HG03135 (cell line): ENCODE measurements at regions not wholly inside any gene's neighbourhood (a gene's known extent, or its start where the extent isn't known, plus 50 kb on each side); places are given as distances from the start of the nearest gene placed in this dataset.

Experiments used
- ATAC-seq: cut with Tn5 transposase; IDR thresholded peaks from one replicate; pipeline ENCODE4 v1.9.1; 2021; ENCODE audit warnings: mild to moderate bottlenecking, moderate library complexity; ENCODE audit not compliant: unreplicated experiment

DNA sequence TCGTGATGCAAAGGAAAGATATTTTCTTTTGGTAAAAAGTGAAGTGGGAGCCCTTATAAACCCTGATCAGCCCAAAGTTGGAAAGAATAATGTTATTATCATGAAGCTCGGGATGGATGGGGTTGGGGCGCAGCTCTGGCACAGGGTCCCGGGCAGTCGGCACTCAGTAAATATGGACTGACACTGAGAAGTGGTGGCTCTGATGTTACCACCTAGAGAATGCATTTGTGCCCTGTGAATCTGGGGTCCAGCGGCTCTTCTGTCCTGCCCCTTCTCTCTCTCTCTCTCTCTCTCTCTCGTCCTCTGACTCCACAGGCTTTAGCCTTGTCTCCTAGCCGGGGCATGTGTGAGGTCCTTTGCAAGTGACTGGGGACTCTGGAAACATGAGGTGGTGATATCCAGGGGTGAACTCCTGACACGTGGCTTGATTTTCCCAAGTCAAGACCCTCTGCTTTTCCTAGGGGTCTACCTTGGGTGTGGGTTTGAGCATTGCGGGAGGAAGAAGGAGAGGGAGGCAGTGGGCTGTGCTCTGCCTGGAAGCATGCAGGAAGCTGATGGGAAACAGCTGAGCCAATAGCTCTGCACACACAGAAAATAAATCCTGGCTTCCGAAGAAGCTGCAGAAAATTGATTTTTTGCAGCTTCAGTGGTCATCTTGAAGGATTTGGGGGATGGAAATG lies 162.7 kb downstream of the MACROH2A1 start:
- ATAC-seq, result no peak

DNA sequence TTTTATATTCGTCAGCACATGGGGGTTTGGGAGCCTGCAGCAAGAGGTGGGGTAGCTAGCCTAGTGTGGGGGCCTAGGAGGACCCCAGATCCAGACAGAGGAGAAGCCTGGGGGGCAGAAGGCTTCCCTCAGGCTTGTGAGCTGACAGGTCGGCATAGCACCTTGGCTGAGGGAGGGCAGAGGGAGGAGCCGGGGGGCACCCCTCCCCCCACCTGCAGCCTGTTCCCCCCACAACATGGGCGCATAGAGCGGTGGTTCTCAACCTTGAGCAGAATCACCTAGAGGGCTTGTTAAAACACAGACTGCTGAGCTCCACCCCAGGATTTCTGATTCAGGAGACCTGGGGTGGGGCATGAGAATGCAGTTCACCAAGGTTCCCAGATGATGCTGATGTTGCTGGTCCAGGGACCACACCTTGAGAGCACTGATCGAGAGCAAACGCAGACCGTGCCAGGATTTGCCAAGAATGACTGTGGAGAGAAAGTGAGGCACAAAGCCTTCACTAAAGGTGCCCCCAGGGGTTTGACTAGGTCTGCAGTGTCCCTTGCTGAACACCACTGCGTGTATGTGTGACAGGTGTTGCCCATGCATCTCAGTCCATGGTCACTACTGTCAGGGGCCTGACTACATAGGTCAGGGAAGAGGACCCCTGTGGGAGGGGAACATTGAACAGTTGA lies 163.3 kb downstream of the MACROH2A1 start:
- no peak for ATAC-seq

GRCh38 chr5:135234666-135235401 lies 164.2 kb downstream of the MACROH2A1 start:
- no peak for ATAC-seq

- ATAC-seq, result no peak
These were observed 164.8 kb downstream of the MACROH2A1 start for GRCh38 chr5:135234242-135234641.

- ATAC-seq, result no peak
These were observed 165.6 kb downstream of the MACROH2A1 start for GRCh38 chr5:135233477-135233876.

- no peak for ATAC-seq
These were observed 166.1 kb downstream of the MACROH2A1 start for GRCh38 chr5:135232958-135233357.

GRCh38 chr5:135231289-135231688 lies 167.7 kb downstream of the MACROH2A1 start:
- ATAC-seq, result no peak

GRCh38 chr5:135230251-135230925 lies 168.6 kb downstream of the MACROH2A1 start:
- ATAC-seq, result no peak

DNA sequence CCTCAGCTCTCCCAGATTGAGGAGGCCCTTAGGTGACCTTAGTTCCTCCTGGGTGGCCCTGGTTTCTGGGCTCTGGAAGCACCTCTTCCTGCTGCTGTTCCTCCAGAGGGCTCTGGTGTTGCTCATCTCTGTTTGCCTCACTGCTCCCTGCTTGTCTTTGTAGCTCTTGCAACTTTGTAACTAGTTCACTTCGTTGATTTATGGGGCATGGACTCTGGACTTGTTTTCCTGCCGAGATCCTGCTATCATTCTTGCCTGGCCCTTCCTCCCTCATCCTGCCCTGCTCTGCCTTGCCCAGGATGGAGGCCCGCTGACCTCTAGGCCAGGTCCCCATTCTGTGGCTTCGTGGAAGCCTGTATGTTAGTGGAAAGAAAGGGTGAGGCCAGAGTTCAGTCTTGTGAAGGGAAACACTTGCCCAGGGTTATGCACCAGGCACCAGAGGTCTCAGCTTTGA lies 169.3 kb downstream of the MACROH2A1 start:
- no peak for ATAC-seq

DNA sequence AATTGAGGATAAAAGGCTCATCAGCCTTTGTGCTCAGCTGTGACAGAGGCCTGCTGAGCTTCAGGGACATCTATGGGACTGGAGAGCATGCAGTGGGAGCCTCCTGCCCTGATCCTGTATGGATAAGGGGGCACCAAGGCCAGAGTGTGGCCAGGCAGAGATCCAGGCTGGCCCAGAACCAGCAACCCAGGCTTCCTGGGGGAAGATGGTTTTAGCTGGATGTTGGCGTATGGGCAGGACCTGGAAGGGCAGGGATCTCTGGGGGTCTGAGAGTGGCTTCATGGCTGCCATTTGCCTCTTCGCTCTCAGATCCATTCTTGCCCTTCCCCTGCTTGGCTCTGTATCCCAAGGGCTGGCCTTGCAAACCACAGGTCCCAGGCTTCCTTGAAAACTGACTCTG lies 169.9 kb downstream of the MACROH2A1 start:
- ATAC-seq, result no peak

GRCh38 chr5:135228222-135228621 lies 170.8 kb downstream of the MACROH2A1 start:
- no peak for ATAC-seq

- no peak for ATAC-seq
These were observed 171.7 kb downstream of the MACROH2A1 start for GRCh38 chr5:135227064-135228022.

DNA sequence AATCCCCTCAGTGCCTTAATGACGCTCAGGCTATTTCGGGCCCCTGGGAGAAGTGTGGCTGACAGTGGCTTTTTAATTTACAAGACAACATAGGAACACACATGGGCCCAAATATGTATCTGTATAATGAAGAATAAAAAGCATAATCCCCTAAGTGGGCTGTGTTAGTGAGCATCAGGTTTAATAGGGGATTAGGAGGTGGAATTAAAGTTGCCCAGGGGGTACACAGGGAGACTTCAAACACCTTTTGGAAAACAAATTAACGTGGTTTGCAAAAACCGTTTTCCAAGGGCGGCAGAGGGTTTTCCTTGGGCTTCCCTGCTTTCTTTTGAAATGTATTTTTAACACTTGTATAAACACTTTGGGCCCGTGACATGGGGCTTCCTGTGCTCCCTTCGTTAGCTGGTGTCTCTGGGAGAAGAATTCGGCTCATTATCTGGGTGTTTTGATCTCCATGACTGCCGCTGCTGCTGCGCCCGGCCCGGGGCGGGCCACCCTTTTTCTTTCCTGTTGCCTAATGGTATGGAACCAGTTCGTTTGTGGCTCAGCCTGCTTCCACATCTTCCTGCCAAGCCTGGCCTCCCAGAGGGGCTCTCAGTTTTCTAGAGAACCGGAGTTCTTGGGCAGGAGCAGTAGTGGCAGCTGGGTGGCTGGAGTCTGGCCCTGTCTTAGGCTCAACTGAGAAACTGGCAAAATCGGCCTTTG lies 173.0 kb downstream of the MACROH2A1 start:
- no peak for ATAC-seq

- no peak for ATAC-seq
These were observed 175.0 kb downstream of the MACROH2A1 start for GRCh38 chr5:135223891-135224625.

DNA sequence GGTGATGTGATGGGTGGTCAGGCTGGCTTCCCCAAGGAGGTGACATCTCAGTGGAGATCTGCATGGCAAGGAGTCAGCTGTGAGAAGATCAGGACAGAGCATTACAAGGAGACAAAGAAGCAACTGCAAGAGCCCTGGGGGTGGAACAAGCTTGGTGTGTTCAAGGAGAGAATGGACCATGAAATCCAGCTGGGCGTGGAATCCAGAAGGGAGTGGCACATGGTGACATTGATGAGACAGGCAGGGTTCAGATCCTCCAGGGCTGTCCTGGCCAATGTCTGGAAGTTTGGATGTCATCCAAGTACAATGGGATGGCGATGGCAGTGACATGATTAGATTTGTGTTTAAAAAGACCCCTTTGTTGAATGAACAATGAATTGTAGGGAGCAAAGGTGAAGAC lies 175.6 kb downstream of the MACROH2A1 start:
- ATAC-seq, result no peak

- ATAC-seq, result no peak
These were observed 176.3 kb downstream of the MACROH2A1 start for GRCh38 chr5:135222771-135223170.

- ATAC-seq, result no peak
These were observed 176.8 kb downstream of the MACROH2A1 start for GRCh38 chr5:135222171-135222681.

DNA sequence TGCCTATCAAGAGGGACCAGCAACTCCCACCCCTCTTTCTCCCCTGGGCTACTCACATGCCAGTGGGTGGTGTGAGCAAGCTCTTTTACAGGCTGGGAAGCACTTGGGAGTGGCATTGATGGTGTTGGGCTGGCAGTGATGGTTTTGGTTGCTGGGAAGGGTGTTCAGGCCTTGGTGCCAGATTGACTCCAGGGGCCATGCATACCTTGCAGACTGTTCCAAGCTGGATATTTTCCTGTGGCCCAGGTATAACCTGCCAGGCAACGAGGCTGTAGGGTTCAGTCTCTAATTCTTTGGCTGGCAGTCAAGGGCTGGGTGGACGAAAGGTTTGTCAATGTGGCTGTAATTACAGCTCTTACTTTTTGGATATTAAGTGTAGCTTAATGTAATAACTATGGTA lies 177.3 kb downstream of the MACROH2A1 start:
- no peak for ATAC-seq

GRCh38 chr5:135221187-135221473 lies 177.9 kb downstream of the MACROH2A1 start:
- ATAC-seq, result no peak
